ENCODE measurements at regions not wholly inside any gene's neighbourhood (a gene's known extent, or its start where the extent isn't known, plus 50 kb on each side); places are given as distances from the start of the nearest gene placed in this dataset.

DNA sequence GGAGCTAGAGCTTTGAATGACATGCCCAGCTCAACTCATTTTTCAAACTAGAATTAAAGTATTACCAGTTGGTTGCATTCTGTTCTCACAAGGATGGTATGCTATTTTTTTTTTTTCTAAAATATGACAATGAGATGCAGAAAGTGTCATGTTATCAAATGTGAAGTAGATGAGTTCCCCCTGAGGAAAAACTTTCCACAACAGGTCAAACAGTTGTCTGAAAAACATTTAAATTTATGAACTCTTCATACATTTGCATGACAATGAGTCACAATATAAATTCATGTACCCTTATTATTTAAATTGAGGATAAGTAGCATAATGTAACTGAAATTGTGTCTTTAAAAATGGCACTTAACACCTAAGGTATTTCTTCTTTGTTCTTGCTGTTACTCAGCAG is 1720.5 kb upstream of the NUDT12 start:
- TF ChIP-seq, protein P1, sequence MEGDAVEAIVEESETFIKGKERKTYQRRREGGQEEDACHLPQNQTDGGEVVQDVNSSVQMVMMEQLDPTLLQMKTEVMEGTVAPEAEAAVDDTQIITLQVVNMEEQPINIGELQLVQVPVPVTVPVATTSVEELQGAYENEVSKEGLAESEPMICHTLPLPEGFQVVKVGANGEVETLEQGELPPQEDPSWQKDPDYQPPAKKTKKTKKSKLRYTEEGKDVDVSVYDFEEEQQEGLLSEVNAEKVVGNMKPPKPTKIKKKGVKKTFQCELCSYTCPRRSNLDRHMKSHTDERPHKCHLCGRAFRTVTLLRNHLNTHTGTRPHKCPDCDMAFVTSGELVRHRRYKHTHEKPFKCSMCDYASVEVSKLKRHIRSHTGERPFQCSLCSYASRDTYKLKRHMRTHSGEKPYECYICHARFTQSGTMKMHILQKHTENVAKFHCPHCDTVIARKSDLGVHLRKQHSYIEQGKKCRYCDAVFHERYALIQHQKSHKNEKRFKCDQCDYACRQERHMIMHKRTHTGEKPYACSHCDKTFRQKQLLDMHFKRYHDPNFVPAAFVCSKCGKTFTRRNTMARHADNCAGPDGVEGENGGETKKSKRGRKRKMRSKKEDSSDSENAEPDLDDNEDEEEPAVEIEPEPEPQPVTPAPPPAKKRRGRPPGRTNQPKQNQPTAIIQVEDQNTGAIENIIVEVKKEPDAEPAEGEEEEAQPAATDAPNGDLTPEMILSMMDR (conservative IDR thresholded peaks at IDR 0.05; ENCODE audit: low read depth, low read length) = no peak
- no peak for TF ChIP-seq EZH2 (IDR thresholded peaks at IDR 0.05; ENCODE audit: borderline replicate concordance, low read depth, low read length, poor library complexity, severe bottlenecking)

Measured in A673 (cell line).